ENCODE measurements at regions not wholly inside any gene's neighbourhood (a gene's known extent, or its start where the extent isn't known, plus 50 kb on each side); places are given as distances from the start of the nearest gene placed in this dataset.

DNA sequence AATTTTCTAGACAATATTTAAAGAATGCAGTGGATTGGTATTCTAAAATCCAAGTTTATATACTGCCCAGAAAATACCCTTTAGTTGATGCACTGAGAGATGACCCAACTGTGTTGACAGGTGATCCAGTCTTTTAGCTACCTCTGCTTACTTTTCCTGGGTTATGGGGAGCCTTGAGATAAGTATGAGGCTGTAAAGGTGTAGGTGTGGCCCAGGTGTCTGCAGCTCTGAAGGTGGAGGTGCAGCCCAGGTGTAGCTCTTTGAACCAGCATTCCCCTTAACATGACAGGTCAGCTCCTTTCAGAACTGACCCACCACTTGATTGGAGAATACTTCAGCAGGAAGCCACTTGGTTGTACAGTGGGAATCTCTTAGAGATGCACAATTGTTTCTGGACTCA lies 62.3 kb upstream of the ACSL3 start:
- DNase-seq = no peak

DNA sequence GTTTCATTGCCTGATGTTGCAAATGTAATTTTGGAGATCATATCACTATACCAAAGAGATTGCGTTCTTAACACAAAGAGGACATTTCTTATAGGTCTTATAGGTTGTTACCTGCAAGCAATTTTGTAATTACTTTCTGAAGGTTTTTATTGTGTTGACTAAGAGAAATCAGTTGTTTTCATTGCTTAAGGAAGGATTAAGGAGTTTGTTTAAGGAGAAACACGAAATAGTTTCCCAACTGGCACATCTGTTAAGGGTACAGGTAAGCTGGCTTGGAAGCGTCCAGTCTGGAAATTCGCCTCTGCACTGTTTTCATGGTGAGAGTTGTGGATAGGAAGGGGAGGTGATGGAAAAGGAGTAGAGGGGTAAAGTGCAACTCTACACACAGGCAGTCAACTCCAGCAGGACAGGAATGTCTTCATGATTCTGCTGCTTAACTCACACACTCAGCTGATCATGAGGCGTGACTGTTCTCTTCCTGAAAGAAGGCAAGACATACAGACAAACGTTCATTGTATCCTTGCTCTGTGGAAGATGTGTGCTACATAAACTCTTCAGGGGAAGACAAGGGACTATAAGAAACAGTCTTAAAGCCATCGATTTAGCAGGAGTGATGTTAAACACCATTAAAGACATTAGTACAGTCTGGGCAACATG lies 61.4 kb upstream of the ACSL3 start:
- no peak for DNase-seq

DNA sequence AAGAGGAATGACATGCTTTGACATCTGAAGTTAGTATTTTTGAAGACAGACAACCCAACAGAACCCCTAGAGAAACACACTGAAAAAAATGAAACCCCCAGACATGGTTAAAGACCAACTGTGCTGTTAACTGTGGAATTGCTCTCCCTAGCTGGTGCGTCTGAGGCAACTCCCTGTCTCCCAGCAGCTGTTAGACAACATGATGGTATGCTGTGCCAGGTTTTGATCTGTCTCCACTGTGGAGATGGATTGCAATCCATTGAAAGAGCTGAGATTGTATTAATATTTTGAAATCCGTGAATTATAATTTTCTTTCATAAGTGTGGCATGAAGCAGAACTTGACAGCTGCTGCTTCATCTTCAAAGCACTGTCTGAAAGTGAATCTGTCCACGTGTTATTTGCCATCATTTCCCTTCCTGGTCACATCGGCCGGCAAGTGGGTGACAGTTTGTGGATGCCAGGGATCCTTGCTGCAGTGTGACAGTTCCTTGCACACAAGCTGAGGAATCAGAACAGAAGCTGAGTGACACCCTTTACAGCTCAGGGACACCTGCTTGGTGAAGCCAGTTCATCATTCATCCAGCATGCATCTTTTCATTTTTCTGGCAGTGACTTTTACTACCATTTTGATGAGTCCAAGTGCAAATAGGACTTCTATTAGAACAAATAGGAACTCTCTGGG lies 58.2 kb upstream of the ACSL3 start:
- no peak for DNase-seq

DNA sequence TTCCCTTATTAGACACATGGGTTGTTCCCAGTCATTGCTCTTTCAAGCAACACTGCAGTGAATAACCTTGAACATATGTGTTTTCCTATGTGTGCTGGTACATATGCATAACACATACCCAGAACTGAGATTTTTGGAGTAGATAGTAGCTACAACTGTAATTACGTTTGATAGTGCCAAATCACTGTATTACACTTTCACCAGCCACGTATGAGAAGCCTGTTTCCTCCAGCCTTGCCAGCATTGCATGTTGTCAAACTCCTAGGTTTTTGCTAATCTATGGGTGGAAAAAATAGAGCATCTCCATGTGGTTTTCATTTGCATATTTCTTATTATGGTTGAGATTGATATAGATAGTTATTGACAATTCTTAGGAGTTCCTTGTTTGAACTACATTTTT lies 56.5 kb upstream of the ACSL3 start:
- no peak for DNase-seq

DNA sequence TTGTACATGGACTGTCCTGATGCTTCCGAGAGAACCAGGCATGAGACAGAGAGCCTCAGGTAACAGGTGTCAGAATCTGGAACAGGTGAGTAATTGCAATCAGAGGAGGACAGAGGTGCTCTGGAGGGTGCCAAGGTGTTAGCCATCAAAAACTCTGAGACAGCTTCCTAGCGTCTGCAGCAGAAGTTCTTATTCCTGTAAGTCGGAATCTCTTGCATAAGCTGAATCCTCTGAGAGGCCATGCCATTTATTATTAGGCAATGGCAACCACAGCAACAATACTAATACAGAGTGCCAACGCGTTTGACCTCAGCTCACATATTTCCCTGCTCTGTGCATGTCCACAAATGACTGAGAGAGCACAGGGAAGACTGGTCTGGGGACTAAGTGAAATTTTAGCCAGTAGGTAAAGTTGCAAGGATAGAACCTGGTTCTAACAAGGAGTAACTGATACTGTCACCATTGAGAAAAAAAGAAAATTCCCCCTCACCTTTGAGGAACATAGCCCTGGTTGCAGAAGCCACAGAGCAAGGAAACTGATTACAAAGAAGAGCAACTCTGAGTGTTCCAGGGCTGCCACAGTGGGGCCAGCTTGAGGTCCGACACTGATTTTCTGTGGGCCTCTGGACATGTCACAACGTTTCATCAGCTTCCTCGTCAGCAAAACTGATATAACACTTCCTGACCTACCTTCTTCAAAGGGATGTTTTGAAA lies 55.1 kb upstream of the ACSL3 start:
- no peak for DNase-seq

DNA sequence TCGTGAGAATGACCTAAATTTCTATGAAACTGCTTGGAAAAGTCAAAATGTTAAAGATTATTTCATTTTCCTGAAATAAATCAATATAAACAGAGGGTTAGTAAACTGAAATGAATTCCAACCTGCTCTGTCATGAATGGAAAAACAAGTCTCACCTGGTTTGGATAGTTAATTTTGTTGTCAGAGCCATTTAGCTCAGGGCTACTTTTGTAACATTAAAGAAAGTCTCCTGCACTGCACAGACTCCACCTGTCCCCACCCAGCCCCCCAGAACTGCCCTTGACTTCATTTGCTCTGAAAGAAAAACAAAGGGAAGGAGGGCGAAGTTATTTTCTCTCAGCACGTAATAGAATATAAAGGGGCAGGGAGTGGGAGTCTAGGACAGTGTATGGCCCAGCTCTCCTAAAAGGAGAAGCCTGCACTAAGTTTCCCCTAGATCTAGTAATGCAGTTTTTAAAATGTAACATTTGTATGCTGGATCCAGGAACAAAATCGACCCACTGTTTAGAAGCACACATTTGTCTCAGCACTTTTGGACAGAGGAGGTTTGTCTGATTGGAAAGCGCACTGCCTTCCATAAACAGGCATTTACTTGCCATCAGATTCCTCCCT lies 54.2 kb upstream of the ACSL3 start:
- DNase-seq = no peak

DNA sequence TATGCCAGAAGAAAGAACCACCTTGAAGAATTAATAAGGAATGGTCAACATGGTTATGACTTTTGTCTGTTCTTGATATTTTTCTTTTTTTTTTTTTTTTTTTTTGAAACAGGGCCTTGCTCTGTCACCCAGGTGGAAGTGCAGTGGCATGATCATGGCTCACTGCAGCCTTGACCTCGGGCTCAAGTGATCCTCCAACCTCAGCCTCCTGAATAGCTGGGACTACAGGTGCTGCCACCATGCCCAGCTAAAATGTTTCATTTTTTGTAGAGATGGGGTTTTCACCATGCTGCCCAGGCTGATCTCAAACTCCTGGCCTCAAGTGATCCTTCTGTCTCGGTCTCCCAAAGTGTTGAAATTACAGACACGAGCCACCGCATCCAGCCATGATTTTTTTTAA lies 53.4 kb upstream of the ACSL3 start:
- DNase-seq = no peak

DNA sequence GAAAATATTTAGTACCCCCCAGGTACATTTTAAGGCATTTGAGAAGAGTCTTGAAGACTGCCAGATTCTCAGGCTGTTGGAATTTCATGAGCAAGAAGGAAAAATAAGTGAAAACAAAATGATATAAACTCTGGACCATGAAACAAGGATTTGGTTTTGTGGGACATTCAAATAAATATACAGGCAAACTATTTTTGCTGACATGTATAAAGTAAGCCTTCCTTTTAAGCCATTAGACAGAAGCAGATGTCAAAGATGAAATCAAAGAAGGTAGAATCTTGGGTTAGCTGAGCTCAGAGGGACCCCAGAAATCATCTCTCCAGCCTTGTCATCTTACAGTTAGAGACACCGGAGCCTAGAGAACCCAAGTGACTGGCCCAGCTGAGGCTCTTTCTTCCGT lies 51.3 kb upstream of the ACSL3 start:
- no peak for DNase-seq

DNA sequence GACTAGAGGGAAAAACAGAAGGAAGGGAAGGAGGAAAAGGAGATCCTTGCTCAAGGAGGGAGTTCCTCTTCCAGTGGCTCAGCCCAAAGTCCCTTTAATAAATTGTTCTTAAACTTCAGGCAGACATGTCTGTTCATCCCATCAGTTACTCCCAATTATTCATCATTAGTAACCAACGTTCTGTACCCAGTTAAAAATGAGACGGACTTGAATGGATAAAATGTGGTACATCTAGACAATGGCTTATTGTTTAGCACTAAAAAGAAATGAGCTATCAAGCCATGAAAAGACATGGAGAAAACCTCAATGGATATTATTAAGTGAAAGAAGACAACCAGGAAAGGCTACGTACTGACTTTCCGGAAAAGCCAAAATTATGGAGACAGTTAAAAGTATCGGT lies 50.8 kb upstream of the ACSL3 start:
- DNase-seq = no peak
